ENCODE measurements at regions not wholly inside any gene's neighbourhood (a gene's known extent, or its start where the extent isn't known, plus 50 kb on each side); places are given as distances from the start of the nearest gene placed in this dataset.

DNA sequence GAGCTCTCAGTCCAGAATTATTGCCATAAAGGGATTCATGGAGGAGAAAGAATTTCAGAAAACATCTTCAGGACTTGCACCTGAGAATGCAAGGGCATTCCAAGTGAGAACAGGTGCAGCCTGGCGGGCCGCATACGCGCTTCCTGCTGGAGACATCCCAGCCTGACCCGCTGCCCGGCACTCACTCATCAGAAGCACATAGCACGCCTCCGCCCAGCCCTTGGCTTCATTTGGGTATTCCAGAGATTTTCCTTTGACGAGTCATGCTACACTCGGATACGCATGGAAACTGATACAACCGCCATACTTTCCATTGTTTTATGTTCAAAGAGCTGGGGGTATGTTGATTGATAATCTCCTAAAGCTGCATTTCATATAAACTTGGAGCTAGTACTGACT lies 228.0 kb upstream of the ID2 start:
- Histone ChIP-seq H3K9me3 (ENCODE audit: low read depth) (no peaks in the 10 kb centered on the region), H3K9ac (no peak overlapping the region), H3K4me3 (no peak overlapping the region), H3K27me3 (replicated peaks; ENCODE audit: insufficient read depth) (no peaks in the 10 kb centered on the region), H3F3A (ENCODE audit: insufficient read depth) (no peaks in the 10 kb centered on the region), H3K27ac (no peak overlapping the region), H3K4me1 (ENCODE audit: insufficient read depth) (0 out of 2 replicates have a peak, but pooled peaks cover 8% of the 10 kb centered on the region), H3K36me3 (ENCODE audit: low read depth) (no peaks in the 10 kb centered on the region), H4K20me1 (ENCODE audit: insufficient read depth) (no peaks in the 10 kb centered on the region), H2AFZ (no peak overlapping the region), H3K4me2 (ENCODE audit: unreplicated experiment) (peak overlapping the region; percentile 39), H3K9me2 (ENCODE audit: insufficient read depth) (no peaks in the 10 kb centered on the region), H3K79me2 (ENCODE audit: insufficient read depth) (no peaks in the 10 kb centered on the region)
- TF ChIP-seq EZH2phosphoT487 (IDR thresholded peaks at IDR 0.05; ENCODE audit: insufficient read depth, low read depth): no peak
- no peak for TF ChIP-seq EZH2 (IDR thresholded peaks at IDR 0.05; ENCODE audit: insufficient read depth, poor library complexity, severe bottlenecking)
- 12 to 14% methylated on average over 12 of the region's 12 CpGs for WGBS, 2 experiments (ENCODE audit: low coverage in 1 of 2, low lambda C conversion rate in 2 of 2, missing lambda C conversion rate in 2 of 2)
- in situ Hi-C loops (cut with MboI): no loop called here
- peak; percentile 53 for DNase-seq

DNA sequence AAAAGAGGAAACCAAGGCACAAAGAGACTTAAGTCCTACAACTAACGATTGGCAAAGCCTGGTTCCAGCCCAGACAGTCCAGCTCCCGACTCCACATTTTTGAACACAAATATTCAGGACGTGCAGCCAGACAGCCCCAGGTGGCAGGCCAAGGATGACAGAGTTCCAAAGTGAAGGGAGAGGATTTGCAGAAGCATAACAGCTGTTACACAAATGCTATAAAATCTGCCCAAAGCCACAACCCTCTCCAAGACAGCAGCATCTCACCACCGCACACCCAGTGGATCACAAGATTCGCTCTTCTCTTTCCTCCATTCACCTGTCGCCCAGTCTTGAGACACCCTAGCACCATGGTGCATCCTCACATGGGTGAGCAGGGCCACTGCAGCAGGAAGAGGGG lies 227.1 kb upstream of the ID2 start:
- no peak overlapping the region for H3K4me3 ChIP-seq
- H3K9me3 ChIP-seq (ENCODE audit: low read depth): no peaks in the 10 kb centered on the region
- 0 out of 2 replicates have a peak, but pooled peaks cover 8% of the 10 kb centered on the region for H3K4me1 ChIP-seq (ENCODE audit: insufficient read depth)
- H3K4me2 ChIP-seq (ENCODE audit: unreplicated experiment): no peak overlapping the region
- in situ Hi-C loops (cut with MboI): no loop called here
- H3K27ac ChIP-seq: no peak overlapping the region
- H3K79me2 ChIP-seq (ENCODE audit: insufficient read depth): no peaks in the 10 kb centered on the region
- H3K27me3 ChIP-seq (replicated peaks; ENCODE audit: insufficient read depth): no peaks in the 10 kb centered on the region
- no peaks in the 10 kb centered on the region for H3K9me2 ChIP-seq (ENCODE audit: insufficient read depth)
- no peak for DNase-seq
- H3F3A ChIP-seq (ENCODE audit: insufficient read depth): no peaks in the 10 kb centered on the region
- H2AFZ ChIP-seq: no peak overlapping the region
- no peak overlapping the region for H3K9ac ChIP-seq
- 53 to 58% methylated on average over 6 of the region's 6 CpGs for WGBS, 2 experiments (ENCODE audit: low coverage in 1 of 2, low lambda C conversion rate in 2 of 2, missing lambda C conversion rate in 2 of 2)
- no peaks in the 10 kb centered on the region for H4K20me1 ChIP-seq (ENCODE audit: insufficient read depth)
- no peaks in the 10 kb centered on the region for H3K36me3 ChIP-seq (ENCODE audit: low read depth)
- TF ChIP-seq EZH2 (IDR thresholded peaks at IDR 0.05; ENCODE audit: insufficient read depth, poor library complexity, severe bottlenecking): no peak
- no peak for TF ChIP-seq EZH2phosphoT487 (IDR thresholded peaks at IDR 0.05; ENCODE audit: insufficient read depth, low read depth)

DNA sequence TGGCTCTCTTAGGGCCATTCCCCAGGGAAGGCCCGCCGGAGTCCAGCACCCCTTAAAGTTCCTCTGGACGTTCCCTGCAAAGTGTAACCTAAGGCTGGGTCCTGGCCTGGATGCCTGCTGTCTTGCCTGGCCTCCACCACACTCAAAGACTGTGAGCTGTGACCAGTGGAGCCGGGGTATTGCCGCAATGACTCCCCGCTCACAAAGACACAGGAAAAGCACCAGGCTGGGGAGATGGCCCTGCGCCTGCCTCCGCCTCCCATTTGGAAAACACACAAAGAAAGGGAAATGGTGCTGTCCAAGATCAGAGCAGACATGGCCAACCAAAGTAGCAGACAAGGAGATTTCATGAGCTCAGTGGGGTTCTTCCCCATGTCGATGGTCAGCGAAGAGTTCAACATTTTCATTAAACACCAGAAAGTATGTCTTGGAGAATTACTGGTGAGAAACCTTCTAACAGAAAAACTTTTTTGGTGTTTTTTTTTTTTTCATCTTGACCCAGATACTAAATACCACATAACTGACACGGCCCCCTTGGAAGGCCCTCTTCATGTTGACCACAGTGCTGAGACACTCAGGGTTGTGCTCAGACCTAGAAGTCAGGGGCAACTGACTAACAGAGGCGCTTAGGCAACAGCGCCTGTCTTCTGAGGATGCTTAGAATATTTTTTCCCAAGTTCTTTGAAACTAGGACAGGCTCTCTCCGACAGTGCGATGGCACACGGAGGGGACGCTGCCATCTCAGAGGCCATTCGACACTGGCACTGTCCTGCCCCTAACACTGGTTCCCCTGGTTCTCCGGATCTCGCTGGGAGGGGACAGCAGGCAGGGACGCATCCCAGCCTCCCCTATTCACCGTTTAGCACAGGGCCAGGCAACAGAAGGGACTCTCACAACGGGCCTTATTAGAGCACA lies 226.4 kb upstream of the ID2 start:
- no peak overlapping the region for H3K27ac ChIP-seq
- H3K9ac ChIP-seq: no peak overlapping the region
- H4K20me1 ChIP-seq (ENCODE audit: insufficient read depth): no peaks in the 10 kb centered on the region
- no peak for DNase-seq
- WGBS, 2 experiments (ENCODE audit: low coverage in 1 of 2, low lambda C conversion rate in 2 of 2, missing lambda C conversion rate in 2 of 2): 93 to 95% methylated on average over 23 of the region's 23 CpGs
- TF ChIP-seq EZH2 (IDR thresholded peaks at IDR 0.05; ENCODE audit: insufficient read depth, poor library complexity, severe bottlenecking) (no peak), EZH2phosphoT487 (IDR thresholded peaks at IDR 0.05; ENCODE audit: insufficient read depth, low read depth) (no peak)
- in situ Hi-C loops (cut with MboI): no loop called here
- H3K4me1 ChIP-seq (ENCODE audit: insufficient read depth): 0 out of 2 replicates have a peak, but pooled peaks cover 8% of the 10 kb centered on the region
- H3K4me2 ChIP-seq (ENCODE audit: unreplicated experiment): no peak overlapping the region
- no peaks in the 10 kb centered on the region for H3K27me3 ChIP-seq (replicated peaks; ENCODE audit: insufficient read depth)
- no peaks in the 10 kb centered on the region for H3K9me3 ChIP-seq (ENCODE audit: low read depth)
- no peak overlapping the region for H2AFZ ChIP-seq
- H3K79me2 ChIP-seq (ENCODE audit: insufficient read depth): no peaks in the 10 kb centered on the region
- H3K9me2 ChIP-seq (ENCODE audit: insufficient read depth): no peaks in the 10 kb centered on the region
- H3K36me3 ChIP-seq (ENCODE audit: low read depth): no peaks in the 10 kb centered on the region
- H3K4me3 ChIP-seq: no peak overlapping the region
- no peaks in the 10 kb centered on the region for H3F3A ChIP-seq (ENCODE audit: insufficient read depth)

DNA sequence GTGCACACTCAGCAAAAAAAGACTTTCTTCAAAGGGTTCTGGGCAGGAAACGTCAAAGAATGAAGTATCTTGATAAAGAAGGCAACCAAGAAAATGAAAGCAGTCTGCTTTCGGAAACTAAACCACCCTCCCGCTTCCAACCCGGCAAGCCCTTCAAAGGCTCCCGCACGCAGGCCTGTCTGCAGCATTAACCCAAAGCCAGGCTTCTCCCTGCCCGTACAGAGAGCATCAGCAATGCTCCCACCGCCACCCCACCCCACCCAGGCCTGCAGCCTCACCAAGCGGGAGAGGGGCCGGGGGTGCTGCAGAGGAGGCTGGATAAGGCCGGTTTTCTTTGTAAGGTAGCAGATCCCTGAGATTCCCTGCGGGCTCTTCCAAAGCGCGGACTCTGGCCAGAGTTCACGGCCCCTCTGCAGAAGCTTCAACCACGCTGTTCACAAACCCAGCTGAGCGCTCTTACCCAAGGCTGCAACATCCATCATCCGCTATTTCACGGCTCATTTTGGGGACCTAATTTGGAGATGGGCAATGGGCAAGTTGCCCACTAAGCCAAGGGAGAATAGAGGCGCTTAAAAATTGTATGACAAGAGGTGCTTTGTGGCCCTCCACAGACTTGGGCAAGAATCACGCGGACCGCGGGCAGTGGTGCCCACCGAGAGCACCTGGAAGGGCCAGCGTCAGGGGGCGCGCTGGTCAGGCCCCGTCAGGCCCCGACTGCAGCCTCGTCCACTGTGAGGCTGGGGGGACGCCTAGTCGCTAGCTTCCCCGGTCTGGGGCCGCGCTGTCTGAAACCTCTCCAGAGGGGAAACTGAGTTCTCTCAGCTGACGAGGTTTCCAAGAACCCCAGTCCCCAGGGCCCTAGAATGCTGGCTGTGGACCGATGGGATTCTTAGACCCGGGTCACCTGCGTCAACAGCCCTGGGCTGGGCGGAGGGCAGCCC lies 225.4 kb upstream of the ID2 start:
- Histone ChIP-seq H3K4me1 (ENCODE audit: insufficient read depth) (0 out of 2 replicates have a peak, but pooled peaks cover 8% of the 10 kb centered on the region), H3K27ac (no peak overlapping the region), H3K36me3 (ENCODE audit: low read depth) (no peaks in the 10 kb centered on the region), H3K9ac (no peak overlapping the region), H3K9me3 (ENCODE audit: low read depth) (no peaks in the 10 kb centered on the region), H3K9me2 (ENCODE audit: insufficient read depth) (no peaks in the 10 kb centered on the region), H3F3A (ENCODE audit: insufficient read depth) (no peaks in the 10 kb centered on the region), H4K20me1 (ENCODE audit: insufficient read depth) (no peaks in the 10 kb centered on the region), H3K79me2 (ENCODE audit: insufficient read depth) (no peaks in the 10 kb centered on the region), H3K4me2 (ENCODE audit: unreplicated experiment) (no peak overlapping the region), H3K27me3 (replicated peaks; ENCODE audit: insufficient read depth) (no peaks in the 10 kb centered on the region), H3K4me3 (no peak overlapping the region), H2AFZ (no peak overlapping the region)
- in situ Hi-C loops (cut with MboI): no loop called here
- no peak for DNase-seq
- 94% methylated on average over 39 to 41 of the region's 41 CpGs for WGBS, 2 experiments (ENCODE audit: low coverage in 1 of 2, low lambda C conversion rate in 2 of 2, missing lambda C conversion rate in 2 of 2)
- TF ChIP-seq EZH2 (IDR thresholded peaks at IDR 0.05; ENCODE audit: insufficient read depth, poor library complexity, severe bottlenecking) (no peak), EZH2phosphoT487 (IDR thresholded peaks at IDR 0.05; ENCODE audit: insufficient read depth, low read depth) (no peak)

Data from GM23248 (cell line).